ENCODE measurements at regions not wholly inside any gene's neighbourhood (a gene's known extent, or its start where the extent isn't known, plus 50 kb on each side); places are given as distances from the start of the nearest gene placed in this dataset.
"Not testable (repeated sequence)": the region's sequence is repeated elsewhere in the genome, so short reads cannot be mapped to it uniquely, and the experiment has no call there.

GRCh38 chr12:83758888-83759631 is 1072.4 kb downstream of the TMTC2 start:
- DNase-seq: no peak

- no peak for DNase-seq
These were observed 1067.2 kb downstream of the TMTC2 start for GRCh38 chr12:83753904-83754303.

- DNase-seq: no peak
These were observed 1066.5 kb downstream of the TMTC2 start for GRCh38 chr12:83753205-83753604.

DNA sequence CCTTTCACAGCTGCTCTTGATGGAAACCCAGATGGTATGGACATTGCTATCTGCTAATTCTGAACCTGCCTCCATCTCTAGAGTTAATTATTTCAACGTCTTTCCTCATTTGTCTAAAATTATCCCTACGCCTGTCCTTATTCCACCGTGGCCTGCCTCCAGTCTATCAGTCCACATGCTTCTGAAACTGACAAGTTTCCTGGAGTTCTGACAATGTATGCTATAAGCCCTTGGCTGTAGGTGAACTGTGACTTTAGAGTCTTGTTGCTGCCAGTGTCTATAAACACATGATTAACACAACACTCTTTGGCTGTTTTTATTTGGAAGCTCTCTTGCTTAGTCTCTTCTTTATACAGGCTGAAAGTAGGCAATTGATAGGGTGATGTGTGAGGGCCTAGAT is 1052.9 kb downstream of the TMTC2 start:
- DNase-seq: no peak

DNA sequence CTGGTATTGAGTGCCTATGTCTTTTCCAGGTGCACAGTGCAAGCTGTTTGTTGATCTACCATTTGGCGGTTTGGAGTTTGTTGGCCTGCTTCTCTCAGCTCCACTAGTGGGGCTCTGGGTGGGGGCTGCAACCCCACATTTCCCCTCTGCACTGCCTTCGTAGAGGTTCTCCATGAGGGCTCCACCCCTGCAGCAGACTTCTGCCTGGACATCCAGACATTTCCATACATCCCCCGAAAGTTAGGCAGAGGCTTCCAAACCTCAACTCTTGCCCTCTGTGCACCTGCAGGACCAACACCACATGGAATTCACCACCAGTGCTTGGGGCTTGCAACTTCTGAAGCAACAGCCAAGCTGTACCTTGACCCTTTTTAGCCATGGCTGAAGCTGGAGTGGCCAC is 1024.1 kb downstream of the TMTC2 start:
- DNase-seq: no peak

DNA sequence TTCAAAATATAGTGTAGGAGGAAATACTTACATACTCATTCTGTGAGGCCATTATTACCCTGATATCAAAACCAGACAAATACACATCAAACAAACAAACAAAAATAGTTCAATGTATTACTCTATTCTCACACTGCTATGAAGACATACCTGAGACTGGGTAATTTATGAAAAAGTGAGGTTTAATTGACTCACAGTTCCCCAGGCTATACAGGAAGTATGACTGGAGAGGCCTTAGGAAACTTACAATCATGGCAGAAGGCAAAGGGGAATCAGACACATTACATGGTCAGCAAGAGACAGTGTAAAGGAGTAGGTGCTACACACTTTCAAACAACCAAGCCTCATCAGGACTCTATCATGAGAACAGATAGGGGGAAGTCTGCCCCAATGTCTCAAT is 1023.2 kb downstream of the TMTC2 start:
- DNase-seq: no peak

DNA sequence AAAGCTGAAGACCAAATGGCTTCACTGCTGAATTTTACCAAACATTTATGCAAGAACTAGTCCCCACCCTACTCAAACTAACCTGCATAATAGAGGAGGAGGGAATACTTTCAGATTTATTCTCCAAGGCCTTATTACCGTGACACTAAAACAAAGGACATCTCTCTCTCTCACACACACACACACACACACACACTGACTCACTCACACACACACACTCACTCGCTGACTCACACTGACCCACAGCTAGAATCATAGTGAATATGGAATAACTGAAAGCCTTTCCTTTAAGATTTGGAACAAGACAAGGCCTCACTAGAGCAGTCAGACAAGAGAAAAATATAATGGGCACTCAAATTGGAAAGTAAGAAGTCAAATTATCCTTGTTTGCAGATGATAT is 1014.1 kb downstream of the TMTC2 start:
- no peak for DNase-seq

GRCh38 chr12:83696311-83696710 is 1009.6 kb downstream of the TMTC2 start:
- not testable (repeated sequence) for DNase-seq

DNA sequence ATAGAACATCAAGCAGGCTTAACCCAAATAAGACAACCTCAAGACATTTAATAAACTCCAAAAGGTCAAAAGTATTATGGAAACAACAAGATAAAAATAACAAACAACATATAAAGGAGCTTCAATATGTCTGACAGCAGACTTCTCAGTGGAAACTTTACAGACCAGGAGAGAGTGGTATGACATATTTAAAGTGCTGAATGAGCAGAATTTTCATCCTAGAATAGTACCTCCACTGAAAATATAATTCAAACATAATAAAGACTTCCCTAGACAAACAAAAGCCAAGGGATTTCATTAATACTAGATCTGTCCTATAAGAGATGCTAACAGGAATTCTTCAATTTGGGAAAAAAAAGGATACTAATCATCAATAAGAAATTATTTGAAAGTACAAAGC is 1005.0 kb downstream of the TMTC2 start:
- no peak for DNase-seq

- DNase-seq: no peak
These were observed 1003.8 kb downstream of the TMTC2 start for GRCh38 chr12:83690465-83690864.

DNA sequence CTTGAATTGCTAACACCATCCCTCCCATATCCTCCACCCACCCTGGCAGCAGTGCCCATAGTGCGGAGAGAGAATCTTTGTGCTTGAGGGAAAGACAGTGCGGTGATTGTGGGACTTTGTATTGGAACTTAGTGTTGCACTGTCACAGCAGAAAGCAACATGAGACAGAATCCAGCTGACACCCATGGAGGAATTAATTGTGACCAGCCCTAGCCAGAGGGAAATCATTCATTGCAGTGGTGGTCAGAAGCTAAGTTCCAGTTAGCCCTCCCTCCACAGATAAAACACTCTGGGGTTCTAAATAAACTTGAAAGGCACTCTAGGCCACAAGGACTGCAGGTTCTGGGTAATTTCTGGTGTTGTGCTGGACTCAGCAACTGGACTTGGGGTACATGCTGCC is 1002.6 kb downstream of the TMTC2 start:
- no peak for DNase-seq

DNA sequence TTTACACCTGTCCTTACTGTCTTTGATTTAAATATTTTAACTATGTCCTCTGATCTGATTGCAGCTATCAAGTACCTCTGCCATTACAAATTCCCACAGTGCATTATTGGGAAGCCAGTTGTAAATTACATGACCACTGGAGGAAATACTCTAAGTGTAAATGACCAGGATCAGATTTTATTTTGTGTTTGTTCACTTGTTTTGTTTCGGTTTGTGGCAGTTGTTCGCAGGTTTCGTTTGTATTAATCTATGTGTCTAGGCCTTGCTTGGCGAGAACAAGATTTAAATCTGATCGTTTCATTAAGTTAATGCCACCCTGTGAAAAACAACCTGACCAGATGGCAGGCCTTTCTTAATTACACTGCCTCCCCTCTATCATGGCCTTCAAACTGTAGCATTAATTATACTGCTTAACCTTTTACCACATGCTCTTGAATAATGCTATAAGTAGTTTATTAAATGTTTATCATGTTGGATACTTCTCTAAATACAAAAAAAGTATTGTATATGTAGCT is 990.1 kb downstream of the TMTC2 start:
- no peak for DNase-seq

GRCh38 chr12:83666690-83667089 is 980.0 kb downstream of the TMTC2 start:
- DNase-seq: no peak

DNA sequence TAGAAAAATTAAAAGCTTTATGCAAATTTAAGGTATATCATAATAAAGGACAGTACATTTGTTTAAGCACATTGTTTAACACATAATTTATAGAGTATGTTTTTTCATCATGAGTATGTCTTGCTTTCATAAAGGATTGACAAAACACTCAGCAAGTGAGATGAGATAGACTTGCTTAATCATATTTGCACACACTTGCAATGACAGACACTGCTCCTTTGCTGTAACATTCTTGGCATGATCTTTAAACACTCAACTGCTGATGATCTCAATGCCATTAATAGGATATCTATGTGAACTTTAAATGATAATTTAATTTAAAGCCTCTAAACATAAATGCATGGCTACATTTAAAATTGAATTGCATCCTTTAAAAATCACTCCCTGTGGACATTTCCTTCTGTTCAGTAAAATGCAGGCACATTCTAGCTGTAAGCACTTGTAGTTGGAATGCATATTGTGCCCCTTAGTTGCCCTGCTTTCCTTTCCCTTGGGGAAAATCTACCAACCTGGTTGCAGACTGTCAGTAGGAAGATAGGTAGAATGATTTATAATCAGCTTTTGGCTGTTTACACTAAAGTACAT is 979.0 kb downstream of the TMTC2 start:
- no peak for DNase-seq

DNA sequence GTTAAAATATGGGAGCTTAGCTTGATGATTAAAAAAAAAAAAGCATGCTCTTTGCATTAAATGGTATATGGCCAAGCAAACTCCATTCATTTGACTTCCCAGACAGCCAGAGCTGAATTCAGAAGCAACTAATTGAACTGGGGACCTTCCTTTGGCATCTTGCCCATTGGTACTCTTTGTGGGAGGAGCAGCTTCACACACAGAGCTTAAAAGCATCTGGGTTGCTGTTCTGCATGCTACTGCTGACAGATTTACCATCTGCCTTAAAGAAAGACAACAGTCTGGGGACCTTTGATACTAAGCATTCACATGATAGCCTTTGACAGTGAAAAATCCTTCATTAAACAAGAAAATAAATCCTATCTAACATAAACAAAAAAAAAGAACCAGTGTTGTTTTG is 977.9 kb downstream of the TMTC2 start:
- no peak for DNase-seq

- no peak for DNase-seq
These were observed 974.1 kb downstream of the TMTC2 start for GRCh38 chr12:83660727-83661358.

- no peak for DNase-seq
These were observed 972.6 kb downstream of the TMTC2 start for GRCh38 chr12:83659321-83659720.

DNA sequence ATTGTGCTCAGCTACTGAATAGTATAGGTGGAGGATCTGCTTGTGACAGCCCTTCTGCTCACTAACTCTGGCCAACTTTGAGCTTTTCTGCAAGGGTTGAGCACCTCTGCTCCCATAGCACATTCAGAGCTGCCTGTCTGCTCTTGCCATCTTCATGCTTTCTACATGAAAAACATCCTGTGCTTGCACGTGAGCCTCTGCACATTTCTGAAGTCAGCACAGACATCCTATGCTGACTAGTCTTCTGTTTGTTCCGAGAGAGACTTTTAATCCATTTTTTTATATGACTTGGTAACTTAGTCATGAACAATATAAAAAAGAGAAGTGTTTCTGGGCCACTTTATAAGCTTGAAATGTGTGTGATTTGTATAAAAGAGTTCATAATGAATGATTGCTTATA is 969.3 kb downstream of the TMTC2 start:
- DNase-seq: no peak

- no peak for DNase-seq
These were observed 955.5 kb downstream of the TMTC2 start for GRCh38 chr12:83642205-83642604.

GRCh38 chr12:83641789-83642188 is 955.1 kb downstream of the TMTC2 start:
- DNase-seq: no peak

GRCh38 chr12:83634726-83635267 is 948.1 kb downstream of the TMTC2 start:
- DNase-seq: no peak

GRCh38 chr12:83630526-83630925 is 943.8 kb downstream of the TMTC2 start:
- no peak for DNase-seq

Measured in amygdala (tissue), 56 donors.